WTC11 (cell line): ENCODE measurements at regions not wholly inside any gene's neighbourhood (a gene's known extent, or its start where the extent isn't known, plus 50 kb on each side); places are given as distances from the start of the nearest gene placed in this dataset.

ENCODE experiments used
- ATAC-seq: fragments of 200-7000 bp; cut with Tn5 transposase; 2 replicates; pipeline ENCODE4 v1.10.0; 2021; ENCODE audit warnings: mild to moderate bottlenecking, moderate library complexity
- CTCF ChIA-PET: fragments of 300-600 bp; sonication (Branson Sonifier 250); formaldehyde crosslinking; loops from one replicate; lab custom pipeline; 2021; ENCODE audit warnings: antibody characterized with exemption; lab: Charles Lee
- POLR2A ChIA-PET: fragments of 350-600 bp; sonication (Branson Sonifier 250); formaldehyde crosslinking; loops from one replicate; lab custom pipeline; 2021; ENCODE audit warnings: antibody characterized with exemption; lab: Charles Lee
- DNase-seq: peaks from one replicate; pipeline ENCODE4 v3.0.0; 2021; ENCODE audit warnings: low spot score
- H3K27ac Mint-ChIP-seq: 2 replicates; pipeline ENCODE4 v1.8.0; 2021; ENCODE audit warnings: mixed read lengths
- H3K27me3 Mint-ChIP-seq: 2 replicates; pipeline ENCODE4 v1.8.0; 2021; ENCODE audit warnings: low read depth, mild to moderate bottlenecking, moderate library complexity, mixed read lengths
- H3K36me3 Mint-ChIP-seq: 2 replicates; pipeline ENCODE4 v1.8.0; 2021; ENCODE audit warnings: mixed read lengths
- H3K4me1 Mint-ChIP-seq: 2 replicates; pipeline ENCODE4 v1.8.0; 2022; ENCODE audit warnings: mixed read lengths
- H3K4me3 Mint-ChIP-seq: 2 replicates; pipeline ENCODE4 v1.8.0; 2021; ENCODE audit warnings: mild to moderate bottlenecking, moderate library complexity, mixed read lengths
- H3K9me3 Mint-ChIP-seq: 2 replicates; pipeline ENCODE4 v1.8.0; 2021; ENCODE audit warnings: mixed read lengths
- ARID4B ChIP-seq: sonication (generic); formaldehyde crosslinking; IDR thresholded peaks from 2 replicates; pipeline ENCODE4 v1.8.0; 2023; ENCODE audit warnings: missing genetic modification reagents, mild to moderate bottlenecking, borderline replicate concordance
- ATF1 ChIP-seq: sonication (generic); formaldehyde crosslinking; IDR thresholded peaks from 2 replicates; pipeline ENCODE4 v1.8.1; 2023; ENCODE audit warnings: mild to moderate bottlenecking, moderate library complexity, missing genetic modification reagents
- E2F4 ChIP-seq: sonication (generic); formaldehyde crosslinking; IDR thresholded peaks from 2 replicates; pipeline ENCODE4 v1.8.1; 2022; ENCODE audit warnings: low read depth, mild to moderate bottlenecking, moderate library complexity, missing genetic modification reagents, borderline replicate concordance
- MYBL2 ChIP-seq: sonication (generic); formaldehyde crosslinking; IDR thresholded peaks from 2 replicates; pipeline ENCODE4 v1.8.1; 2023; ENCODE audit warnings: mild to moderate bottlenecking, moderate library complexity, missing genetic modification reagents
- PRRX2 ChIP-seq: fragments of 250-450 bp; sonication (Bioruptor Pico); IDR thresholded peaks from 2 replicates; pipeline ENCODE4 v1.8.0; 2021; ENCODE audit warnings: mild to moderate bottlenecking
- TEAD1 ChIP-seq: sonication (generic); formaldehyde crosslinking; IDR thresholded peaks from 2 replicates; pipeline ENCODE4 v1.8.0; 2022; ENCODE audit warnings: mild to moderate bottlenecking, missing genetic modification reagents
- ZNF121 ChIP-seq: sonication (generic); formaldehyde crosslinking; IDR thresholded peaks from 2 replicates; pipeline ENCODE4 v1.8.0; 2023; ENCODE audit warnings: missing genetic modification reagents
- ZNF416 ChIP-seq: fragments of 250-450 bp; sonication (Bioruptor Pico); IDR thresholded peaks from 2 replicates; pipeline ENCODE4 v1.9.0; 2021; ENCODE audit warnings: mild to moderate bottlenecking, inconsistent platforms
- ZNF425 ChIP-seq: fragments of 250-450 bp; sonication (Bioruptor Pico); conservative IDR thresholded peaks from 2 replicates; pipeline ENCODE4 v1.9.0; 2021; ENCODE audit warnings: mild to moderate bottlenecking
- ZNF532 ChIP-seq: fragments of 250-450 bp; sonication (Bioruptor Pico); IDR thresholded peaks from 2 replicates; pipeline ENCODE4 v1.9.0; 2021; ENCODE audit warnings: mild to moderate bottlenecking, borderline replicate concordance
- TF ChIP-seq, protein P1 (sequence below): sonication (generic); formaldehyde crosslinking; IDR thresholded peaks from 2 replicates; pipeline ENCODE4 v1.8.0; 2023; ENCODE audit warnings: missing genetic modification reagents

DNA sequence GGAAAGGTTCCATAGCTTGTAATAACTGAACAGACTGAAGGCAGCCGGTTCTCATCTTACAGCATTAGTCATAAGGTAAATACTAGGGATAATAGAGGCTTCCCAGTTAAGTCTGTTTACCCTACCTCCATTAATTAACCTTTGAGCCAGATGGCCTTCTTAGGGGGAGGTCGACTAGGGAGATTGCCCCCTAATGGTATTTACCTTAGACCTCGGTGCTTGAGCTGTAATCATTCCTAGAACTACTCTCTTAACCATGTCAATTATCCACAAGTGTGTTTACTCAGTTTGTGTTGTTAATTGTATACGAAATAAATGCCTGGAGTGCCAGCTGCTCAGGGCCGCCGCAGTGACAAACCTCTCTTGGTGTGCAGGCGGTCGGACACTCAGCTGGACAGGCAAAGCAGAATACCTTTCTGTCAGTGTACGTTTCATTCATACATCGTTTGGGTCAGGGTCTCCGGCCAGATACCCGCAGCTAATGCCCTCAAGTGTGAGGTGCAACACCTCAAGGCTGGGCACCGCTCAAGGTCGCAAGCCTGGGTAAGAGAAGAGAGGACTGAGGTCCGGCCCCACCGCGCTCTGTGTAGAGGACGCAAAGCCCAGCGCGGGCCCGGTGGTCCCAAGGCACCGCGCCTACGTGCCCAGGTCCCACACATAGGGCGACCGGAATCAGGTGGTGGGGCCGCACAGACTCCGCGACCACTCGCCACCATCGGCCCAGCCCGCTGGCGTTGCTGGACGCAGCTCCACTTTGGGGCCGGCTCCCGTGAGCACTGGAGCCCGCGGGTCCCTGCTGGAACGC lies 931.0 kb downstream of the NLGN4Y start (continued):
- TF ChIP-seq ZNF532 (CRISPR knock-in tag) (no peak), ZNF425 (CRISPR knock-in tag) (no peak), ZNF121 (CRISPR knock-in tag) (no peak)
- TF ChIP-seq, protein P1, sequence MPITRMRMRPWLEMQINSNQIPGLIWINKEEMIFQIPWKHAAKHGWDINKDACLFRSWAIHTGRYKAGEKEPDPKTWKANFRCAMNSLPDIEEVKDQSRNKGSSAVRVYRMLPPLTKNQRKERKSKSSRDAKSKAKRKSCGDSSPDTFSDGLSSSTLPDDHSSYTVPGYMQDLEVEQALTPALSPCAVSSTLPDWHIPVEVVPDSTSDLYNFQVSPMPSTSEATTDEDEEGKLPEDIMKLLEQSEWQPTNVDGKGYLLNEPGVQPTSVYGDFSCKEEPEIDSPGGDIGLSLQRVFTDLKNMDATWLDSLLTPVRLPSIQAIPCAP (CRISPR knock-in tag), result no peak

DNA sequence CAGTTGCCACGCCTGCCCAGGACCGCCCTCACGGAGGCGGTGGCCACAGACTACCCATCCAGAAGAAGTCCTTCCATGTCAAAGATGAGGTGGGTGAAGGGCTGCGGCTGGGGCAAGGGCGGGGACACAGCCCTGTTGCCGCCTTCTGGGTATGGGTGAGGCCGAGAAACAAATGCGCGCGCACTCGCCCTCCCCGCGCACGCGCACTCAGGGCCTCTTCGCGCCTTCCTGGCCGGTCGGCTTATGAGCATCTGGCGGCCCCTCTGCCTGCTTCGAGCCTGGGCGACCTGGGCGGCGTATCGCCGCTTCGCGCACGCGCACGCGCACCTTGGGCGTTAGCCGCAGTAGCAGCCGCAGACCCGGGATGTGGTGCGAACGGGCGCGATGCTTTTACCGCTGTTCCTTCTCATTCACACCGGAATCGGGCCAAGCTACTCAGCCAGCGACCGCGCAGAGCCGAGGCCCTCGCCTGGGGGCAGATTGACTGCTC lies 931.7 kb downstream of the NLGN4Y start:
- Mint-ChIP-seq H3K27ac (no peak overlapping the region), H3K4me3 (no peak overlapping the region), H3K4me1 (peaks cover 17% of the 10 kb centered on the region), H3K36me3 (peaks cover 7% of the 10 kb centered on the region; the same call in 1 of the 2 replicates), H3K9me3 (no peaks in the 10 kb centered on the region), H3K27me3 (peaks cover 4% of the 10 kb centered on the region; the same call in 1 of the 2 replicates)
- ATAC-seq (no peak), DNase-seq (no peak)
- TF ChIP-seq TEAD1 (no peak), E2F4 (CRISPR knock-in tag) (no peak), PRRX2 (CRISPR knock-in tag) (no peak), MYBL2 (no peak)
- ChIA-PET POLR2A (no interaction called here), CTCF (no interaction called here)

DNA sequence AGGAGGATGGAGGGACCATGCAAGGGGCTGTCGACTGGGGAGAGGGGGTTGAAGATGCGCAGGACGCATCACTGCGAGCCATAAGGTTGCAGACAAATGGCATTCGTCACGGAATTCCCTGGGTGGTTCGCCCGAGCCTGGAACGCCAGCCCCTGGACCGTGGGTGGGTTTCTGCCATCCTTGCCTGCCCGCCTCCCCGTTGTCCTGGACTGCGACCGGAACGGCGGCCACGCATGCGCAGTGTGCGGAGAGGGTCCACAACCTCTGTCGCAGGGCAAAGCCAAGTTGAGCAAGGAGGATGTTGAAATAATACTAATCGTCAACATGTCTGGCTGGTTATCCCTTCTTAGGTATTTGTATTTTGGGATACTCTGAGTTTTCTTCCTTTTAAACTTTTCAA lies 932.2 kb downstream of the NLGN4Y start:
- POLR2A ChIA-PET, result no interaction called here
- DNase-seq (no peak), ATAC-seq (no peak)
- peaks cover 5% of the 10 kb centered on the region; the same call in 1 of the 2 replicates for H3K27me3 Mint-ChIP-seq
- CTCF ChIA-PET, result interaction anchor here (0.6 kb wide), 1 partner anchor 96 kb away, joined by 4 read pairs; no protein-coding TSS in a partner anchor
- H3K9me3 Mint-ChIP-seq, result no peaks in the 10 kb centered on the region
- H3K36me3 Mint-ChIP-seq, result peaks cover 7% of the 10 kb centered on the region; the same call in 1 of the 2 replicates
- no peak overlapping the region for H3K4me3 Mint-ChIP-seq
- no peak overlapping the region for H3K27ac Mint-ChIP-seq
- no peak for TF ChIP-seq ARID4B (CRISPR knock-in tag)
- no peak for TF ChIP-seq ATF1 (CRISPR knock-in tag)
- TF ChIP-seq ZNF416 (CRISPR knock-in tag), result no peak
- peaks cover 18% of the 10 kb centered on the region for H3K4me1 Mint-ChIP-seq
